ENCODE measurements at regions not wholly inside any gene's neighbourhood (a gene's known extent, or its start where the extent isn't known, plus 50 kb on each side); places are given as distances from the start of the nearest gene placed in this dataset.

DNA sequence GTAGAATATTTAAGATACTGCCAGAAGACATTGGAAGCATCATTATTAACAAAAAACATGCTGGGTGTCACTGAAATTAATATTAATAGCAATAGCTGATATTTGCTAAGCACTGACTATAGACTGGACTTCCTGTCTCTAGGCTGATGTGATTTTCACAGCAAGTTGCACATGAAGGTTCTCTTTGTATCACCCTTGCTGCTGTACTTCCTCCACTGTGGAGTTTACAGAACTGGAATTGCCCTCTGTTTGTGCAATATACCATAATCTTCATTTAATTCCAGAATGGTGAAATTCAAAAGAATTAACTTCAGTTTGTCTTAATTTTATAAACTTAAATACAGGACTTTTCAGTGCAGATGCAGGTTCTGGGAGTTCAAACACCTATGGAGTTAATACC, 585.1 kb downstream of the RNF144A start:
- TF ChIP-seq, protein P1, sequence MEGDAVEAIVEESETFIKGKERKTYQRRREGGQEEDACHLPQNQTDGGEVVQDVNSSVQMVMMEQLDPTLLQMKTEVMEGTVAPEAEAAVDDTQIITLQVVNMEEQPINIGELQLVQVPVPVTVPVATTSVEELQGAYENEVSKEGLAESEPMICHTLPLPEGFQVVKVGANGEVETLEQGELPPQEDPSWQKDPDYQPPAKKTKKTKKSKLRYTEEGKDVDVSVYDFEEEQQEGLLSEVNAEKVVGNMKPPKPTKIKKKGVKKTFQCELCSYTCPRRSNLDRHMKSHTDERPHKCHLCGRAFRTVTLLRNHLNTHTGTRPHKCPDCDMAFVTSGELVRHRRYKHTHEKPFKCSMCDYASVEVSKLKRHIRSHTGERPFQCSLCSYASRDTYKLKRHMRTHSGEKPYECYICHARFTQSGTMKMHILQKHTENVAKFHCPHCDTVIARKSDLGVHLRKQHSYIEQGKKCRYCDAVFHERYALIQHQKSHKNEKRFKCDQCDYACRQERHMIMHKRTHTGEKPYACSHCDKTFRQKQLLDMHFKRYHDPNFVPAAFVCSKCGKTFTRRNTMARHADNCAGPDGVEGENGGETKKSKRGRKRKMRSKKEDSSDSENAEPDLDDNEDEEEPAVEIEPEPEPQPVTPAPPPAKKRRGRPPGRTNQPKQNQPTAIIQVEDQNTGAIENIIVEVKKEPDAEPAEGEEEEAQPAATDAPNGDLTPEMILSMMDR (IDR thresholded peaks at IDR 0.05; ENCODE audit: low read depth, low read length), result no peak
- no peaks in the 10 kb centered on the region for H3K9me3 ChIP-seq (ENCODE audit: low read depth)

DNA sequence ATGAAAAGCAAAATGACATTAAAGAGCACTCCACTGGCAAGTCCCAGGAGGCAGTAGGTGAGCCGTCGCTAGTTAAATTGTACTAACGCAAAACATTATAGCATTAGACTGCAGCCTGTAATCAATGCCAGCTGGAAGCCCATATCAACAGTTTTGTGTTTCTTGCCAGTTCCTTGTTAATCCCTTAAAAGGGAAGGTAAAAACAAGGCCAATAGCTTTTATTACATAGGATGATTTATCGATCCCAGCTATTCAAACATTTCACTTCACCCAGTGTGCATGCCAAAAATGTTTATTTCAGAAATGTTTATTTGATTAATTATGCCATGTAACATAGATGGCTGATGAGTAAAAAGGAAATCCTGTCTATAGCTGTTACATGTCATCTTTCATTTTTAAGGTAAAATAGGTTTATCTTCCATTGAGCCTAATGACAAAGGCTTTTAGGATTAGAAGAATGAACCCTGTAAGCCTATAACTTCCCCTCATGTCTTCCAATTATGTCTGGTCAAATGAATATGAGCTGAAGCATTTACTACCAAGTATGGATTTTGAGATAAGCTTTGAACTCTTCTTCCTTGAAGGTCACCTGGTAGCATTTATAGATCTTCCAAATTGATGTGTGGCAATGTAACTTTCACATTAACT, 591.2 kb downstream of the RNF144A start:
- Histone ChIP-seq H3K27ac (no peak overlapping the region), H3K36me3 (no peaks in the 10 kb centered on the region), H3K4me1 (ENCODE audit: low read depth) (no peaks in the 10 kb centered on the region), H3K27me3 (no peaks in the 10 kb centered on the region), H3K9me3 (ENCODE audit: low read depth) (no peaks in the 10 kb centered on the region), H3K4me3 (no peak overlapping the region)
- TF ChIP-seq, protein P1 (IDR thresholded peaks at IDR 0.05; ENCODE audit: low read depth, low read length), result no peak
- no peak for DNase-seq (ENCODE audit: low read depth in 1 of 2, low spot score in 1 of 2)

More for the DNA sequence above, 585.1 kb downstream of the RNF144A start:
- Histone ChIP-seq H3K27me3 (no peaks in the 10 kb centered on the region), H3K4me1 (ENCODE audit: low read depth) (no peaks in the 10 kb centered on the region), H3K4me3 (no peak overlapping the region), H3K36me3 (no peaks in the 10 kb centered on the region), H3K27ac (no peak overlapping the region)
- no peak for DNase-seq (ENCODE audit: low read depth in 1 of 2, low spot score in 1 of 2)

DNA sequence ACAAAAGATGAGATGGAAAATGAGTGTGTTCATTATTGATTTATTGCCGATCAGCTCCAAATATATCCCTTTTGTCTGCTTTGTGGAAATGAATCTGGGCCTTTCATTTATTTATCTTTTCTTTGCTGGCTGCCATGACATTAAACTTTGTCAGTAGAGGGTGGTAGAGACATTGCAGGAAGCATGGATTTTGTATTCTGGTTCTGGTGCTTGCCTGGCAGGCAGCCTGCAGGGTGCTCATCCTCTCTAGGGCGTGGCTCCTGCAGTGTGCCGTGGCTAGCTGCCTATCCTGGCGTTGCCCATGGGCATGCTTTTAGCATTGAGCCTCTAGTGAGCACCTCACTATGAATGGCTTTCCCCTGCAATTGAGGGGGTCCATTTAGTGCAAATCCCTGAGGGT, 593.1 kb downstream of the RNF144A start:
- Histone ChIP-seq H3K27ac (no peak overlapping the region), H3K36me3 (no peaks in the 10 kb centered on the region), H3K4me1 (ENCODE audit: low read depth) (no peaks in the 10 kb centered on the region), H3K4me3 (no peak overlapping the region), H3K9me3 (ENCODE audit: low read depth) (no peaks in the 10 kb centered on the region), H3K27me3 (no peaks in the 10 kb centered on the region)
- TF ChIP-seq, protein P1 (IDR thresholded peaks at IDR 0.05; ENCODE audit: low read depth, low read length), result no peak
- no peak for DNase-seq (ENCODE audit: low read depth in 1 of 2, low spot score in 1 of 2)

DNA sequence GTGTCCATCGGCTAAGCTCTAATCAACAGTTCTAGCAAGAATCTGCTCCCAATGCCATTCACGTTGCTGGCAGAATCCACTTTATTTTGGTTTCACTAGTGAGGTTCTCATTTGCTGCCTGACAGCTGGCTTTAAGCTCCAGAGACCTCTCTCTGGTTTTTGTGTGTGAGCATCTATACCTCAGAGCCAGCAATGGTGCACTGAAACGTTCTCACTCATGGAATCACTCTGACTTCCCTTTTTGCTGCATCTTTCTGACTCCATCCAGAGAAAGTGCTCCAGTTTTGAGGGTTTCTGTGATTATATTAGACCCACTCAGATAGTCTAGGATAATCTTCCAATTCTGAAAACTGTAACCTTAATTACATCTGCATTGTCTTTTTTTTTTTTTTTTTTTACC, 596.6 kb downstream of the RNF144A start:
- Histone ChIP-seq H3K9me3 (ENCODE audit: low read depth) (no peaks in the 10 kb centered on the region), H3K4me1 (ENCODE audit: low read depth) (no peaks in the 10 kb centered on the region), H3K36me3 (no peaks in the 10 kb centered on the region), H3K27ac (no peak overlapping the region), H3K4me3 (no peak overlapping the region), H3K27me3 (no peaks in the 10 kb centered on the region)
- TF ChIP-seq, protein P1 (IDR thresholded peaks at IDR 0.05; ENCODE audit: low read depth, low read length), result no peak
- DNase-seq (ENCODE audit: low read depth in 1 of 2, low spot score in 1 of 2), result no peak

DNA sequence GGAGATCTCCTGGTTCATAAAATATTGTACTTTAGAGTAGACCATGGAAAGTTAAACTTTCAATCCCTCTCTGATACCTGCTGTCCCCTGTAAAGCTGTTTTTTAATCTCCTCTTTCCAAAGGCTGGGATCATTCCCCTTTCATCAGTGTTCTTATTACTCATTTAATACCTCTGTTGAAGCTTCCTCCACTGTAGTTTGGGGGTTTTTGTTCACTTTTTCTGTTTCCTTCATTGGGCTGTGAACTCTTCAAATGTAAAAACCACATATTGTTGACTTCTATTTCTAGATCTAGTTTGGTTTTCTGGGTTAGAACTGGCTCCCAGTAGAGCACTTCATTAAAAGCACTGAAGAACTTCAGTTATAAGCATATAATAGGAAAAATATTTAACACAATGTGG, 598.1 kb downstream of the RNF144A start:
- TF ChIP-seq, protein P1 (IDR thresholded peaks at IDR 0.05; ENCODE audit: low read depth, low read length), result no peak
- H3K9me3 ChIP-seq (ENCODE audit: low read depth), result no peaks in the 10 kb centered on the region
- no peak for DNase-seq (ENCODE audit: low read depth in 1 of 2, low spot score in 1 of 2)
- H3K4me1 ChIP-seq (ENCODE audit: low read depth), result no peaks in the 10 kb centered on the region
- H3K4me3 ChIP-seq, result no peak overlapping the region
- no peaks in the 10 kb centered on the region for H3K36me3 ChIP-seq
- no peaks in the 10 kb centered on the region for H3K27me3 ChIP-seq
- no peak overlapping the region for H3K27ac ChIP-seq
